ENCODE measurements at regions not wholly inside any gene's neighbourhood (a gene's known extent, or its start where the extent isn't known, plus 50 kb on each side); places are given as distances from the start of the nearest gene placed in this dataset.
A peak's percentile ranks its signal among the peaks of the same experiment; 100 is the strongest.
"Not testable (repeated sequence)": the region's sequence is repeated elsewhere in the genome, so short reads cannot be mapped to it uniquely, and the experiment has no call there.

DNA sequence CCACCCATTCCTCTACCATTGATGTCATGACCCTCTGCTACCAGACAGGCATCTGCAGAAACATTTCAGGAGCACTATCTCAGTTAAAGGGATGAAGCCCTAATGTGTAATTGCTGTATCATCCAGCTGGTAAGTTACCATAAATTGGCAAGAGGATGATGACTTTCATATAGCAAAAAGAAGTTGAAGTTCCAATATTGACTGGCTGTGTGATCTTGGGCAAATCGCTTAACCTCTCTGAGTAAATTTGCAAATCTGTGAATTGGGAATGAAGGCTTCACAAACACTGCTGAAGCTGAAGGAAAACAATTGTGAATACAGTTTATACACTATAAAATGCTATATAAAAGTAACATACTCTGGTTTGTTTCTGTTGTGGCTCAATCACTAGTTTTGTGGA, 89.5 kb upstream of the PHACTR1 start:
- Mint-ChIP-seq H3K9me3 (ENCODE audit: low read depth) (peaks cover 4% of the 10 kb centered on the region), H3K4me1 (ENCODE audit: low read depth) (no peaks in the 10 kb centered on the region), H3K36me3 (ENCODE audit: low read depth) (no peaks in the 10 kb centered on the region), H3K27ac (ENCODE audit: unreplicated experiment) (no peak overlapping the region), H3K27me3 (ENCODE audit: low read depth) (peaks cover 4% of the 10 kb centered on the region), H3K4me3 (ENCODE audit: unreplicated experiment) (no peak overlapping the region)
- DNase-seq (ENCODE audit: low spot score): no peak
- TF ChIP-seq, protein P1, sequence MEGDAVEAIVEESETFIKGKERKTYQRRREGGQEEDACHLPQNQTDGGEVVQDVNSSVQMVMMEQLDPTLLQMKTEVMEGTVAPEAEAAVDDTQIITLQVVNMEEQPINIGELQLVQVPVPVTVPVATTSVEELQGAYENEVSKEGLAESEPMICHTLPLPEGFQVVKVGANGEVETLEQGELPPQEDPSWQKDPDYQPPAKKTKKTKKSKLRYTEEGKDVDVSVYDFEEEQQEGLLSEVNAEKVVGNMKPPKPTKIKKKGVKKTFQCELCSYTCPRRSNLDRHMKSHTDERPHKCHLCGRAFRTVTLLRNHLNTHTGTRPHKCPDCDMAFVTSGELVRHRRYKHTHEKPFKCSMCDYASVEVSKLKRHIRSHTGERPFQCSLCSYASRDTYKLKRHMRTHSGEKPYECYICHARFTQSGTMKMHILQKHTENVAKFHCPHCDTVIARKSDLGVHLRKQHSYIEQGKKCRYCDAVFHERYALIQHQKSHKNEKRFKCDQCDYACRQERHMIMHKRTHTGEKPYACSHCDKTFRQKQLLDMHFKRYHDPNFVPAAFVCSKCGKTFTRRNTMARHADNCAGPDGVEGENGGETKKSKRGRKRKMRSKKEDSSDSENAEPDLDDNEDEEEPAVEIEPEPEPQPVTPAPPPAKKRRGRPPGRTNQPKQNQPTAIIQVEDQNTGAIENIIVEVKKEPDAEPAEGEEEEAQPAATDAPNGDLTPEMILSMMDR (IDR thresholded peaks at IDR 0.05): no peak

DNA sequence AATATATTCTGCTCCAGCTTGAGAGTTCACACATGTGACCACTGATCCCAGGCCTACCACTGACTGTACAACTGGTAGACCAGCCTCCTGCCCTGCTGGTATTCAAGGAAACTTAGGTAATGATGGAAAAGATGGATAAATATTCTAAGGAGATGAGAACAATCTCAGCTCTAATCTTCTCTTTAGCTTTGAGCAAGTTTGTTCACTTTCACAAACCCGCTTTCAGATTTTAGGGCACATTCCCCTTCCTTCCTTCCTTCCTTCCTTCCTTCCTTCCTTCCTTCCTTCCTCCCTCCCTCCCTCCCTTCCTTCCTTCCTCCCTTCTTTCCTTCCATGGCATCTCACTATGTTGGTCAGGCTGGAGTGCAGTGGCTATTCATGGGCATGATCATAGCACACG, 88.2 kb upstream of the PHACTR1 start:
- Mint-ChIP-seq H3K9me3 (ENCODE audit: low read depth) (peaks cover 4% of the 10 kb centered on the region), H3K4me3 (ENCODE audit: unreplicated experiment) (no peak overlapping the region), H3K27me3 (ENCODE audit: low read depth) (peaks cover 6% of the 10 kb centered on the region), H3K27ac (ENCODE audit: unreplicated experiment) (no peak overlapping the region), H3K36me3 (ENCODE audit: low read depth) (no peaks in the 10 kb centered on the region), H3K4me1 (ENCODE audit: low read depth) (no peaks in the 10 kb centered on the region)
- TF ChIP-seq, protein P1 (IDR thresholded peaks at IDR 0.05): no peak
- DNase-seq (ENCODE audit: low spot score): no peak

DNA sequence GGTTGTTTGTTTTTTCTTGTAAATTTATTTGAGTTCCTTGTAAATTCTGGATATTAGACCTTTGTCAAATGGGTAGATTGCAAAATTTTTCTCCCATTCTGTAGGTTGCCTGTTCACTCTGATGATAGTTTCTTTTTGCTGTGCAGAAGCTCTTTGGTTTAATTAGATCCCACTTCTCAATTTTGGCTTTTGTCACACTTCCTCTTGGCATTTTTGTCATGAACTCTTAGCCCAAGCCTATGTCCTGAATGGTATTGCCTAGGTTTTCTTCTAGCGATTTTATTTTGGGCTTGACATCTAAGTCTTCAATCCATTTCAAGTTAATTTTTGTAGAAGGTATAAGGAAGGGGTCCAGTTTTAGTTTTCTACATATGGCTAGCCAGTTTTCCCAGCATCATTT, 82.8 kb upstream of the PHACTR1 start:
- H3K27me3 Mint-ChIP-seq (ENCODE audit: low read depth); H3K4me3 Mint-ChIP-seq (ENCODE audit: unreplicated experiment); H3K27ac Mint-ChIP-seq (ENCODE audit: unreplicated experiment); DNase-seq (ENCODE audit: low spot score); H3K36me3 Mint-ChIP-seq (ENCODE audit: low read depth); H3K9me3 Mint-ChIP-seq (ENCODE audit: low read depth): not testable (repeated sequence)
- H3K4me1 Mint-ChIP-seq (ENCODE audit: low read depth): peaks cover 18% of the 10 kb centered on the region

DNA sequence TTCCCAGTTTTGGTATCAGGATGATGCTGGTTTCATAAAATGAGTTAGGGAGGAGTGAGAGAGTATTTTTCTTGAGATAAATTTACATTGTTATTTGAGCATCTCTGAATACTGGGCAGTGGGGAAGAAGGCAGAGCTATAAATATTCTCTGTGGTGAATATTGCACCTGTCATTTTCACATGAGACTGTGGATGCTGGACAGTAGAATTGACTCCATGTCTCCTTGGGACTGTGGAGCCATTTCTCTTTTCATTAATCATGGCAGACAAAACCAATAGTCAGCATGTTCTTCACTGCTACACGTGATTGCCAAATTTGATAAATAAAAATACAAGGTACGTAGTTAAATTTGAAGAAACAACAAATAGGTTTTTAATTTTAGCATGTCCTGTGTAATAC, 81.2 kb upstream of the PHACTR1 start:
- Mint-ChIP-seq H3K9me3 (ENCODE audit: low read depth) (peaks cover 10% of the 10 kb centered on the region), H3K27ac (ENCODE audit: unreplicated experiment) (no peak overlapping the region), H3K4me1 (ENCODE audit: low read depth) (peaks cover 18% of the 10 kb centered on the region), H3K36me3 (ENCODE audit: low read depth) (peaks cover 4% of the 10 kb centered on the region), H3K27me3 (ENCODE audit: low read depth) (peaks cover 3% of the 10 kb centered on the region), H3K4me3 (ENCODE audit: unreplicated experiment) (no peak overlapping the region)
- DNase-seq (ENCODE audit: low spot score): no peak
- TF ChIP-seq, protein P1 (IDR thresholded peaks at IDR 0.05): no peak

DNA sequence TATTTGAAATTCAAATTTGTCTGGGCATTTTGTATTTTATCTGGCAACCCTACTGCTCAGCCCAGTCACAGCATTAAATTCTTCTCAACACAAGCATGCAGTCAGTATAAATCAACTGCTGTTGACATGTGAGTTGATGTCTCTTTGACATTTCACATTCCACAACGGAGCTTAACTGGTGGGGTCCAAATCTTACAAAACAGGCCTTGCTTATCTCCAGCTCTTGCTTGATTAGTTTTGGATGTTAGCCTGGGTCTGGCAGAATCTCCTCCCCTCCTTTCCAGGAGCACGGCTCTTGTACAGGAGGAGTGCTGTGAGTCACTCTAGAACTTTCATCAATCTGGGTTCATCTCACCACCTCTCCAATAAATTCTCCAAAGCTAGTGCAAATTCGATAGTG, 80.8 kb upstream of the PHACTR1 start:
- DNase-seq (ENCODE audit: low spot score): no peak
- TF ChIP-seq, protein P1 (IDR thresholded peaks at IDR 0.05): no peak
- Mint-ChIP-seq H3K9me3 (ENCODE audit: low read depth) (peaks cover 14% of the 10 kb centered on the region), H3K27me3 (ENCODE audit: low read depth) (peaks cover 3% of the 10 kb centered on the region), H3K27ac (ENCODE audit: unreplicated experiment) (no peak overlapping the region), H3K36me3 (ENCODE audit: low read depth) (peaks cover 5% of the 10 kb centered on the region), H3K4me1 (ENCODE audit: low read depth) (peaks cover 18% of the 10 kb centered on the region), H3K4me3 (ENCODE audit: unreplicated experiment) (no peak overlapping the region)

DNA sequence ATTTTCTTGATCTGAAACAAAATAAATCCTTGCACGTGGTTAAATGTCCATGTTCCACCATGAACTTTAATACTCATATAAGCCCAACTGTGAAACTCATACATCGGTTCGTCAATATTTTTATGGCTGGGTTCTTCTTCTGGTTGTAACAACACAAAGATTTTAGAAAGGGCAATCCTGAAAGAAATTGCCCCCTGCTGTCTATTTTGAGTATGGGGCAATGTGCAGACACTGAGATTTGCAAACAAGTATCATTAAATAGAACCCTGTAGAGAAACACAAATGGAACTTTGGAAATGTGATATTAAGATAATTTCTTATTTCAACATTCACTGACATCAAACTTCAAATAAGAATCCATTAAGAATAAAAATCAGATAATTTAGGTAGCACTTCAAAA, 80.2 kb upstream of the PHACTR1 start:
- Mint-ChIP-seq H3K27ac (ENCODE audit: unreplicated experiment) (no peak overlapping the region), H3K4me1 (ENCODE audit: low read depth) (peaks cover 18% of the 10 kb centered on the region), H3K4me3 (ENCODE audit: unreplicated experiment) (no peak overlapping the region), H3K36me3 (ENCODE audit: low read depth) (peaks cover 5% of the 10 kb centered on the region), H3K27me3 (ENCODE audit: low read depth) (peaks cover 3% of the 10 kb centered on the region), H3K9me3 (ENCODE audit: low read depth) (peaks cover 14% of the 10 kb centered on the region)
- TF ChIP-seq, protein P1 (IDR thresholded peaks at IDR 0.05): peak; percentile 50
- DNase-seq (ENCODE audit: low spot score): no peak
